ENCODE measurements at regions not wholly inside any gene's neighbourhood (a gene's known extent, or its start where the extent isn't known, plus 50 kb on each side); places are given as distances from the start of the nearest gene placed in this dataset.

GRCh38 chr10:124264711-124265390 lies 153.9 kb downstream of the OAT start:
- H3K9me3 Mint-ChIP-seq = no peaks in the 10 kb centered on the region; a peak in 1 of 5 replicates
- WGBS (ENCODE audit: extremely low coverage, insufficient read length, low lambda C conversion rate) = no CpG with 5 or more reads among the region's 17 CpGs
- no peaks in the 10 kb centered on the region for H3K79me1 ChIP-seq (ENCODE audit: insufficient read depth, low read depth, low read length, poor library complexity, severe bottlenecking)

More at GRCh38 chr10:124264711-124265390, 153.9 kb downstream of the OAT start:
- no peaks in the 10 kb centered on the region for H3K4me1 Mint-ChIP-seq
- H3K56ac ChIP-seq (ENCODE audit: insufficient read length, low read depth, low read length) = no peak overlapping the region
- no peaks in the 10 kb centered on the region for H3K23me2 ChIP-seq (ENCODE audit: insufficient read length, low read depth, low read length, poor library complexity, severe bottlenecking)
- no peak overlapping the region for H3K14ac ChIP-seq (ENCODE audit: insufficient read depth, low read length)
- no peak overlapping the region for H2BK120ac ChIP-seq (ENCODE audit: low read depth, low read length, poor library complexity, severe bottlenecking)
- H3K27me3 Mint-ChIP-seq (ENCODE audit: low read depth) = peaks cover 14% of the 10 kb centered on the region
- H3K27me3 ChIP-seq (ENCODE audit: insufficient read depth, low read length) = no peaks in the 10 kb centered on the region
- no peak overlapping the region for H4K91ac ChIP-seq (ENCODE audit: insufficient read length, low read depth, low read length)
- H2BK5ac ChIP-seq (ENCODE audit: insufficient read length, low read length) = no peak overlapping the region
- H3K4me1 ChIP-seq (ENCODE audit: insufficient read depth, low read length) = no peaks in the 10 kb centered on the region
- no peaks in the 10 kb centered on the region for H4K20me1 ChIP-seq (ENCODE audit: control insufficient read depth, insufficient read depth, insufficient read length)
- H3K79me2 ChIP-seq (ENCODE audit: insufficient read depth, low read length) = no peaks in the 10 kb centered on the region; the same call in 1 of the 2 replicates
- no peaks in the 10 kb centered on the region for H3K9me3 ChIP-seq (ENCODE audit: control insufficient read depth, low read depth, low read length)
- no peak overlapping the region for H2BK15ac ChIP-seq (ENCODE audit: low read depth, low read length)
- H3K9ac ChIP-seq (ENCODE audit: extremely low read depth, insufficient read length, low read length) = no peak overlapping the region
- H3K18ac ChIP-seq (ENCODE audit: insufficient read length, low read depth, low read length) = no peak overlapping the region
- H2AK5ac ChIP-seq (ENCODE audit: insufficient read length, low read length) = no peak overlapping the region
- no peak overlapping the region for H3K4ac ChIP-seq (ENCODE audit: low read depth, low read length)
- H3K36me3 Mint-ChIP-seq (ENCODE audit: insufficient read depth in 1 of 3, low read depth in 3 of 3) = peaks cover 0 to 2% (median 0%) of the 10 kb centered on the region in 3 experiments; a peak in 1 of 7 replicates
- H2AFZ ChIP-seq (ENCODE audit: low read length) = no peak overlapping the region
- H3K27ac ChIP-seq (ENCODE audit: insufficient read length, low read depth, low read length) = no peak overlapping the region
- no peak overlapping the region for H4K8ac ChIP-seq (replicated peaks; ENCODE audit: insufficient read length, low read depth, low read length)
- no peak for DNase-seq
- no peak overlapping the region for H3K4me2 ChIP-seq (ENCODE audit: insufficient read depth, insufficient read length, low read length)
- no peak overlapping the region for H2BK12ac ChIP-seq (ENCODE audit: insufficient read length, low read depth, low read length)
- H4K5ac ChIP-seq (ENCODE audit: insufficient read length, low read depth, low read length) = no peak overlapping the region
- no peak overlapping the region for H3K27ac Mint-ChIP-seq
- no peak for TF ChIP-seq CTCF (conservative IDR thresholded peaks at IDR 0.05)
- H2BK20ac ChIP-seq (ENCODE audit: low read depth, low read length, poor library complexity, severe bottlenecking) = no peak overlapping the region
- no peak overlapping the region for H3K23ac ChIP-seq (ENCODE audit: insufficient read length, low read depth, low read length)
- H3K4me3 Mint-ChIP-seq = no peak overlapping the region
- H3T11ph ChIP-seq (ENCODE audit: low read length) = no peak overlapping the region
